Dendritic cell treated with granulocyte-macrophage colony-stimulating factor and Interleukin-4, amounts not matched to agents 40 ng/mL and 50 ng/mL, for 4 days (primary cell): ENCODE measurements at regions not wholly inside any gene's neighbourhood (a gene's known extent, or its start where the extent isn't known, plus 50 kb on each side); places are given as distances from the start of the nearest gene placed in this dataset.

Source experiments
- H3K27ac Mint-ChIP-seq: one replicate; pipeline ENCODE4 v1.8.0; 2022; ENCODE audit warnings: mild to moderate bottlenecking, mixed read lengths
- H3K27me3 Mint-ChIP-seq: one replicate; pipeline ENCODE4 v1.8.0; 2022; ENCODE audit warnings: mild to moderate bottlenecking, mixed read lengths
- H3K36me3 Mint-ChIP-seq: one replicate; pipeline ENCODE4 v1.8.0; 2022; ENCODE audit warnings: low read depth, mixed read lengths
- H3K4me1 Mint-ChIP-seq: one replicate; pipeline ENCODE4 v1.8.0; 2022; ENCODE audit warnings: low read depth, mixed read lengths
- H3K4me3 Mint-ChIP-seq: one replicate; pipeline ENCODE4 v1.8.0; 2022; ENCODE audit warnings: mild to moderate bottlenecking, moderate library complexity, mixed read lengths
- H3K9me3 Mint-ChIP-seq: one replicate; pipeline ENCODE4 v1.8.0; 2022; ENCODE audit warnings: mixed read lengths
- intact Hi-C: fragments of 100-400 bp; cut with micrococcal nuclease; formaldehyde crosslinking; loops from one replicate; pipeline ENCODE4 v1.15.0; 2022

- Mint-ChIP-seq H3K27ac (no peak overlapping the region), H3K4me3 (no peak overlapping the region), H3K9me3 (peaks cover 8% of the 10 kb centered on the region), H3K4me1 (no peaks in the 10 kb centered on the region), H3K27me3 (no peaks in the 10 kb centered on the region), H3K36me3 (no peaks in the 10 kb centered on the region)
- intact Hi-C loops = no loop called here
These were observed 90.1 kb upstream of the TNR start for GRCh38 chr1:175833502-175833901.

DNA sequence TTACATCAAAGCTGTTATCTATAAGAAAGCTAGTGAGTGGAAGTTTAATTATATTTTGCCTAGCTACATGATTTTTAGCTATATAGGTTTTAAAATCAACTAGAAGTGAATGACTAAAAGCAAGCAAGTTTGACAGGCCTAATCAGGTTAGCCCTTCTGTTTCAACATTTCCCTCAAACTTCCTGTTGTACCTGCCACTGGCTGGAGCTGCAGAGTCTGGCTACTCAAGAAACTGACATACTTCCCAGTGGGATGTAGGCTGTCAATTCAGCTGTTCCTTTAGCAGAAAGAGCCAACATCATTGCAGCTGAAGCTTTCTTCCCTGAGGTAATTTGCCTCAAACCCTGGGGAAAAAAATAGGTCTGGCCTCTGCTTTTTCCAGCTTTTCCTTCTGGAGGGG is 87.1 kb upstream of the TNR start:
- H3K36me3 Mint-ChIP-seq = no peaks in the 10 kb centered on the region
- peaks cover 8% of the 10 kb centered on the region for H3K9me3 Mint-ChIP-seq
- H3K4me3 Mint-ChIP-seq = no peak overlapping the region
- H3K4me1 Mint-ChIP-seq = no peaks in the 10 kb centered on the region
- no peak overlapping the region for H3K27ac Mint-ChIP-seq
- intact Hi-C loops = no loop called here
- no peaks in the 10 kb centered on the region for H3K27me3 Mint-ChIP-seq

GRCh38 chr1:175829845-175830244 is 86.5 kb upstream of the TNR start:
- no peak overlapping the region for H3K27ac Mint-ChIP-seq
- no peaks in the 10 kb centered on the region for H3K27me3 Mint-ChIP-seq
- H3K4me1 Mint-ChIP-seq = no peaks in the 10 kb centered on the region
- intact Hi-C loops = no loop called here
- no peaks in the 10 kb centered on the region for H3K36me3 Mint-ChIP-seq
- peaks cover 8% of the 10 kb centered on the region for H3K9me3 Mint-ChIP-seq
- H3K4me3 Mint-ChIP-seq = no peak overlapping the region

GRCh38 chr1:175826705-175827104 is 83.3 kb upstream of the TNR start:
- intact Hi-C loops = no loop called here
- Mint-ChIP-seq H3K36me3 (no peaks in the 10 kb centered on the region), H3K4me1 (no peaks in the 10 kb centered on the region), H3K27me3 (no peaks in the 10 kb centered on the region), H3K27ac (no peak overlapping the region), H3K4me3 (no peak overlapping the region), H3K9me3 (no peaks in the 10 kb centered on the region)

GRCh38 chr1:175824079-175824478 is 80.7 kb upstream of the TNR start:
- H3K9me3 Mint-ChIP-seq = no peaks in the 10 kb centered on the region
- H3K36me3 Mint-ChIP-seq = no peaks in the 10 kb centered on the region
- H3K4me1 Mint-ChIP-seq = no peaks in the 10 kb centered on the region
- H3K4me3 Mint-ChIP-seq = no peak overlapping the region
- no peak overlapping the region for H3K27ac Mint-ChIP-seq
- intact Hi-C loops = no loop called here
- H3K27me3 Mint-ChIP-seq = no peaks in the 10 kb centered on the region

- Mint-ChIP-seq H3K27ac (no peak overlapping the region), H3K9me3 (no peaks in the 10 kb centered on the region), H3K27me3 (no peaks in the 10 kb centered on the region), H3K4me3 (no peak overlapping the region), H3K4me1 (no peaks in the 10 kb centered on the region), H3K36me3 (no peaks in the 10 kb centered on the region)
- intact Hi-C loops = no loop called here
These were observed 80.0 kb upstream of the TNR start for GRCh38 chr1:175823406-175823805.

DNA sequence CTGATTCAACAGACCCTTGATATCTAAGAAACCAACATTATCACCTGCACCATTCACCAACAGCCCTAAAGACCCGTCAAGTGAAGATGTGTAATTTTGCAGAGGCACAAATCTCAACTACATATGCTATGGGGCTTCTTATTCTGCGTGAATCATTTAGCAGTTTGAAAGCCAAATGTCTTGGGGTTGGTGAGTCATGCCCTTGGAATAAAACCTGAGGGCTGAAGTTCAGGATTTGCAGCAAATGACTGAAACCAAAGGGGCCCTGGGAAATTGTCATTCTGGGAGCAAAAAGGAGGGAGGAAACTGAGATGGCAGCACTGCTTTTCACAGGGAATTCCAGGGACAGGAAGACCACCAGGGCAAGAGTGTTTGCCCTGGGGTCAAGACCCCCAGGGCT is 79.2 kb upstream of the TNR start:
- Mint-ChIP-seq H3K4me3 (no peak overlapping the region), H3K27ac (no peak overlapping the region), H3K27me3 (no peaks in the 10 kb centered on the region), H3K36me3 (no peaks in the 10 kb centered on the region), H3K9me3 (no peaks in the 10 kb centered on the region), H3K4me1 (no peaks in the 10 kb centered on the region)
- intact Hi-C loops = no loop called here

- Mint-ChIP-seq H3K27ac (no peak overlapping the region), H3K36me3 (no peaks in the 10 kb centered on the region), H3K4me3 (no peak overlapping the region), H3K4me1 (no peaks in the 10 kb centered on the region), H3K9me3 (no peaks in the 10 kb centered on the region), H3K27me3 (no peaks in the 10 kb centered on the region)
- intact Hi-C loops = no loop called here
These were observed 77.1 kb upstream of the TNR start for GRCh38 chr1:175820456-175821025.

DNA sequence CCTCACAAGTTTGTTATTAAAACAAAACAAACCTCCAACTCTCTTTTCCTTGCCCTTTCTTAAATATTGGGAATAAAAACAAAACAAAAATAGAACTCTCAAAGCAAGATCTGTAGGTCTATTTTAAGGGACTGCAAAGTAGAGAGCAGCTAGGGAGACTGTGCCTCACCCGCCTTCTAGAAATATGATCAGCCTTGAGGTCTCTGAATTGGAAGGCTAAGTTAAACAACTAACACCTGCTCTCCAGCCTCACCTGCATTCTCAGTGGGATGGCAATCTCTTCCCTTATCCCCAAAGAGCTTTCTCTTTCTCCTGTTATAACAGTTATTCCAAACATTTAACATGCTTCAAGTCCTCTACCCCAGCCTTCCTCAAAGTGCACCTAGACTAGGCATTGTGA is 75.5 kb upstream of the TNR start:
- Mint-ChIP-seq H3K27me3 (no peaks in the 10 kb centered on the region), H3K4me3 (no peak overlapping the region), H3K4me1 (no peaks in the 10 kb centered on the region), H3K36me3 (no peaks in the 10 kb centered on the region), H3K27ac (no peak overlapping the region), H3K9me3 (no peaks in the 10 kb centered on the region)
- intact Hi-C loops = no loop called here

DNA sequence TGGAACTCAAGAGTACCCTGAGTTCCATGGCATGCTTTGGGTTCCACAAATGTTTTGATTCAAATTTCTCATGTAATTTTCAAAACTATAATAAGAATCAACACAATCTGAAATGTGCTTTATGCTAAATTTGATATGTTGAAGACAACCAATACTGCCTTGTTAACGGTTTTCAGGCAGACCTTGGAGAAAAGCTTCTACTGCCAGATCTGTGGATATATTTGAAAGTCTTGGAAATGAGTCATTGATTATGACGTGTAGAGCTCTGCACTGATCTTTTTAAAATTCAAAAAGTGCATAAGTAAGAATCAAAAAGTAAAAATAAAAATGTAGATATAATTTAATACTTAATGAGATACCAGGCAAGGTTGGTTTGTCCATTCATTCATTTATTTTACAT is 74.0 kb upstream of the TNR start:
- H3K27ac Mint-ChIP-seq = no peak overlapping the region
- H3K4me3 Mint-ChIP-seq = no peak overlapping the region

DNA sequence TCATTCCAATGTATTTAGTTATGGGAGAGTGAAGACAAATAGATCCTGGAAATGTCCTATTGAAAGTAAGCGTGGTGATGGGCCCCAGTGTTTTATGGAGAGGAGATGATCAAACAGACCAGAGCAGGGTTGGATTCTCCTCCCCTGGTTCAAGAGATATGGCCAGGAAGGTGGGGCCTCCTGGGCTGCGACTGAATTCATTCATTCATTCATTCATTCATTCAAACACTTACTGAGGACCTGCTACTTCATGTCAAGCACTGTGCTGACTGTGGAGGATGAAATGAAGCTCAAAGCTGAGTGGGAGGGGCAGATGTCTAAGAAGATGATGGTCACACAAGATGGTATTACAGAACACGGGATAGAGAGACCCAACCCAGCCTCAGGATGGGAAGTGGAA is 71.5 kb upstream of the TNR start:
- H3K4me1 Mint-ChIP-seq = no peaks in the 10 kb centered on the region
- no peaks in the 10 kb centered on the region for H3K27me3 Mint-ChIP-seq
- no peaks in the 10 kb centered on the region for H3K36me3 Mint-ChIP-seq
- intact Hi-C loops = no loop called here
- H3K27ac Mint-ChIP-seq = no peak overlapping the region
- no peaks in the 10 kb centered on the region for H3K9me3 Mint-ChIP-seq
- H3K4me3 Mint-ChIP-seq = no peak overlapping the region

More for the DNA sequence above, 74.0 kb upstream of the TNR start:
- Mint-ChIP-seq H3K36me3 (no peaks in the 10 kb centered on the region), H3K27me3 (no peaks in the 10 kb centered on the region), H3K4me1 (no peaks in the 10 kb centered on the region), H3K9me3 (no peaks in the 10 kb centered on the region)
- intact Hi-C loops = no loop called here

DNA sequence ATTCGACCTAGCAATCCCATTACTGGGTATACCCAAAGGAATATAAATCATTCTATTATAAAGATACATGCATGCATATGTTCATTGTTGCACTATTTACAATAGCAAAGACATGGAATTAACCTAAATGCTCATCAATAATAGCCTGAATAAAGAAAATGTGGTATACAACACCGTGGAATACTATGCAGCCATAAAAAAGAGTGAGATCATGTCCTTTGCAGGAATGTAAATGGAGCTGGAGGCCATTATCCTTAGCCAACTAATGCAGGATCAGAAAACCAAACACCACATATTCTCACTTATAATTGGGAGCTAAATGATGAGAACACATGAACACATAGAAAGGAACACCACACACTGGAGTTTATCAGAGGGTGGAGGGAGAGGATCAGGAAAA is 69.5 kb upstream of the TNR start:
- Mint-ChIP-seq H3K27me3 (no peaks in the 10 kb centered on the region), H3K9me3 (no peaks in the 10 kb centered on the region), H3K27ac (no peak overlapping the region), H3K4me1 (no peaks in the 10 kb centered on the region), H3K36me3 (no peaks in the 10 kb centered on the region), H3K4me3 (no peak overlapping the region)
- intact Hi-C loops = no loop called here

DNA sequence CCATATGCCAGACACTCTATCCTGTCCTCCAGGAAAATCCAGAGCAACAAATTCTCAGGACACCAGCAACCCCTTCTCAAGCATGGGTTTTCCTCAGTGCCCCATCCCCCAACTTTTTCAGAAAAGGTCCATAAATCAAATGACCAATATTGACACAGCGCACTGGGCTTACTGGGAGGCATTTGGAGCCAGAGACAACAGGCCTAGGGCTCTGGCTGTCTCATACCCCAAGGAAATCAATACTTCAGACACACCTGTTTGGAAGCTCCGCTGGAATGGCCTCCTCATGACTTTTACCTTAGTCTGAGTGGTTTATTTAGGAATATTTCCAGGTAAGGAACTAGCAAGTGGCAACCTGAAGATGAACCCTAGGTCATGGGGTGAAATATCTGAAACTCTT is 66.9 kb upstream of the TNR start:
- Mint-ChIP-seq H3K9me3 (no peaks in the 10 kb centered on the region), H3K36me3 (no peaks in the 10 kb centered on the region), H3K27me3 (no peaks in the 10 kb centered on the region), H3K4me3 (no peak overlapping the region), H3K4me1 (no peaks in the 10 kb centered on the region), H3K27ac (no peak overlapping the region)
- intact Hi-C loops = no loop called here

DNA sequence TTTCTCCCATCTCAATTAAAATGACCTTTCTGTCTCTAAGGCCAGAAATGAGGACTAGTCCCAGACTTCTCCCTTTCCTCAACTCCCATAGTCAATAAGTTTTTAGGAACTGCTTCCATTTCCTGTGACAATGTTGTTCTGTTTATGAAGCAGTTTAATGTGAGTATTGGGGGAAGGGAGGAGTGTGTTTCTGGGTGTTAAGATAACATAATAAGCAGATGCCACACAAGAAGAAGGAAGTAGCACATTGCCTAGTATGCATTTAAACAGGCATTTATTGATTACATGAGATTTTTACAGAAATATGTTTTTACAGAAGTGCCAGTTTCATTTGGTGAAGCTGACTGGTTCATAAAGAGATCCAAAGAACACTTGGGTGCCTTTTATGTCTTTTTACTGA is 65.6 kb upstream of the TNR start:
- Mint-ChIP-seq H3K27ac (no peak overlapping the region), H3K9me3 (no peaks in the 10 kb centered on the region), H3K36me3 (no peaks in the 10 kb centered on the region), H3K27me3 (no peaks in the 10 kb centered on the region), H3K4me1 (no peaks in the 10 kb centered on the region), H3K4me3 (no peak overlapping the region)
- intact Hi-C loops = no loop called here

GRCh38 chr1:175808573-175808972 is 65.2 kb upstream of the TNR start:
- intact Hi-C loops = no loop called here
- Mint-ChIP-seq H3K4me3 (no peak overlapping the region), H3K27ac (no peak overlapping the region), H3K36me3 (no peaks in the 10 kb centered on the region), H3K27me3 (no peaks in the 10 kb centered on the region), H3K9me3 (no peaks in the 10 kb centered on the region), H3K4me1 (no peaks in the 10 kb centered on the region)
